ENCODE measurements at regions not wholly inside any gene's neighbourhood (a gene's known extent, or its start where the extent isn't known, plus 50 kb on each side); places are given as distances from the start of the nearest gene placed in this dataset.

- H3K36me3 Mint-ChIP-seq: no peaks in the 10 kb centered on the region
- no peaks in the 10 kb centered on the region for H3K9me3 Mint-ChIP-seq
- H3K4me3 Mint-ChIP-seq: no peak overlapping the region
- no peak for DNase-seq (ENCODE audit: extremely low spot score, unreplicated experiment)
- TF ChIP-seq CTCF (conservative IDR thresholded peaks at IDR 0.05): no peak
- no peak overlapping the region for H3K27ac Mint-ChIP-seq
- peaks cover 7% of the 10 kb centered on the region for H3K4me1 Mint-ChIP-seq (ENCODE audit: unreplicated experiment)
- peaks cover 22% of the 10 kb centered on the region for H3K27me3 Mint-ChIP-seq
Observed at GRCh38 chr6:11346516-11346915, 114.0 kb upstream of the NEDD9 start.

DNA sequence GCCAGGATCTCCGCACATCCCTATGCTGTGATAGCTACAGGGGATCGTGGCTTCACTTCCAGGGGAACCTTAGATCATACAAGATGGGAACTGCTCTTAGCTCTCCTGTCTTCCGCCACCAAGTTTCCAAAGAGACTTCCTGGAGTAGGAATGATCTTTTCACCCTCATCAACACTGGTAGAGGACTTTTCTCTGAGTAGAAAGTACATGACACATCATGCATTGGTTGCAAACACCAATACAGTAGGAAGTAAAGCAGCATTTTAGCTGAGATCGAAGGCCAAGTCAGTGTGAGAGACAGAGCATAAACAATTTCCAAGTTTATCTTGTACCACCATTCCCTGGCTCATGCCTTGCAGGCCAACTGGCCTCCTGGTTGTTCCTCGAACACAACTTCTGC is 113.1 kb upstream of the NEDD9 start:
- peaks cover 7% of the 10 kb centered on the region for H3K4me1 Mint-ChIP-seq (ENCODE audit: unreplicated experiment)
- H3K27ac Mint-ChIP-seq: no peak overlapping the region
- no peak for DNase-seq (ENCODE audit: extremely low spot score, unreplicated experiment)
- H3K27me3 Mint-ChIP-seq: peaks cover 19% of the 10 kb centered on the region
- no peak for TF ChIP-seq CTCF (conservative IDR thresholded peaks at IDR 0.05)
- no peaks in the 10 kb centered on the region for H3K36me3 Mint-ChIP-seq
- H3K9me3 Mint-ChIP-seq: no peaks in the 10 kb centered on the region
- H3K4me3 Mint-ChIP-seq: no peak overlapping the region

DNA sequence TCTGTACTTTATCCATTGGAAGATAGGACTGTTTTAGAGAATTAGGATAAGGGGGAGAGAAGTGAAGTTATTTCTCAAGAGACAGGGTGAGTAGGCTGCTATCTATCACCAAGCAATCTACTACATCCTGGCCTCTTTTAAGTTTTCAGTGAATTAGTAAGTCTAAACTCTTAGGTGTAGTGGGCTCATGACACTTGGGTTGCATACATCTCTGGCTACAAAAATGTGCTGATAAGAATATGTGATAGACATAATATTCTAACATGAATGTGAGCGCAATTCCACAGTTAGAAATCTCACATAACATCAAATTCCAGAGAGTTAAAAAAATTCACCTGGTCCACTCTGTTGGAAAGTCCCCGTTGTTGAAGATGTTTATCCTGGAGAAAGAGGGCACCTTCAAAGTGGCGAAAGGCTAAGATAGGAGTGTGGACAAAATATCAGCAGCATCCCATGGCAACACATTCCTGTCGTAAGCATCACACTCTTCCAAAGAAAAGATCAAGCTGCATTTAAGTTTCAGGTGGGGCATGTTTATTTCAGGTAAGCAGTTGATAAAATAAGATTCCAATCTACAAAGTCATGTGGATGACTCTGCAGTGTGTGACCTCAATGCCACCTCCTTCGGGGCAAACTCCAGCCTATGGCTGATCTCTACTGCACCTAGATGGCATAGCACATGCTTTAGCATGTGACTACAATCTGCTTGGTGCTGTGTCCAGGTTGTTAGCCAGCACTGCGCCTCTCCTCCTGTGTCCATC is 111.7 kb upstream of the NEDD9 start:
- no peak overlapping the region for H3K4me3 Mint-ChIP-seq
- DNase-seq (ENCODE audit: extremely low spot score, unreplicated experiment): no peak
- H3K36me3 Mint-ChIP-seq: no peaks in the 10 kb centered on the region
- peaks cover 7% of the 10 kb centered on the region for H3K4me1 Mint-ChIP-seq (ENCODE audit: unreplicated experiment)
- TF ChIP-seq CTCF (conservative IDR thresholded peaks at IDR 0.05): no peak
- peak overlapping the region; percentile 40 for H3K27ac Mint-ChIP-seq
- H3K27me3 Mint-ChIP-seq: peaks cover 16% of the 10 kb centered on the region
- H3K9me3 Mint-ChIP-seq: peaks cover 4% of the 10 kb centered on the region

DNA sequence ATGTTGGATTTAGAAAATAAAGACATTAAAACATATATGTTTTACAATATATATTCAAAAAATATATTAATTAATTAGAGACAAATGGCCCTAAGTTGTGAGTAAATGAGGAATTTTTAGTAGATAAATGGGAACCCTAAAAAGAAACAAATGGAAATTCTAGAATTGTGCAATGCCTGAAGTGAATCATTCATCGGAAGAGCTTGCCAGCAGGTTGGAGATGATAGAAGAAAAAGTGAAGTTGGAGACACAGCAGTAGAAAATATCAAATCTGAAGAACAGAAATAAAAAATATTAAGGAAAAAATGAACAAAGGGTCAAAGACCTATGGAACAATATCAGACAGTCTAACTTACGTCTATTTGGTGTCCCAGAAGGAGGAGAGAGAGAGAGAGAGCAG is 109.4 kb upstream of the NEDD9 start:
- Mint-ChIP-seq H3K9me3 (peaks cover 5% of the 10 kb centered on the region), H3K36me3 (no peaks in the 10 kb centered on the region), H3K27ac (no peak overlapping the region), H3K27me3 (peaks cover 16% of the 10 kb centered on the region), H3K4me1 (ENCODE audit: unreplicated experiment) (peaks cover 7% of the 10 kb centered on the region), H3K4me3 (no peak overlapping the region)
- no peak for TF ChIP-seq CTCF (conservative IDR thresholded peaks at IDR 0.05)
- DNase-seq (ENCODE audit: extremely low spot score, unreplicated experiment): no peak

- DNase-seq (ENCODE audit: extremely low spot score, unreplicated experiment): no peak
- peaks cover 7% of the 10 kb centered on the region for H3K4me1 Mint-ChIP-seq (ENCODE audit: unreplicated experiment)
- no peak overlapping the region for H3K27ac Mint-ChIP-seq
- no peak overlapping the region for H3K4me3 Mint-ChIP-seq
- TF ChIP-seq CTCF (conservative IDR thresholded peaks at IDR 0.05): no peak
- H3K27me3 Mint-ChIP-seq: peaks cover 16% of the 10 kb centered on the region
- H3K36me3 Mint-ChIP-seq: no peaks in the 10 kb centered on the region
- H3K9me3 Mint-ChIP-seq: peaks cover 5% of the 10 kb centered on the region
Observed at GRCh38 chr6:11341303-11341702, 108.8 kb upstream of the NEDD9 start.
